ENCODE measurements at regions not wholly inside any gene's neighbourhood (a gene's known extent, or its start where the extent isn't known, plus 50 kb on each side); places are given as distances from the start of the nearest gene placed in this dataset.
A peak's percentile ranks its signal among the peaks of the same experiment; 100 is the strongest.

- no peaks in the 10 kb centered on the region for H3K4me1 ChIP-seq
- no peak overlapping the region for H3K4me3 ChIP-seq
- no peak overlapping the region for H3K27ac ChIP-seq
- DNase-seq (ENCODE audit: extremely low spot score in 2 of 2), result no peak
- H3K27me3 ChIP-seq, result no peaks in the 10 kb centered on the region
- TF ChIP-seq POLR2A (IDR thresholded peaks at IDR 0.05) (no peak), CTCF (IDR thresholded peaks at IDR 0.05) (no peak), POLR2AphosphoS5 (IDR thresholded peaks at IDR 0.05; ENCODE audit: insufficient read depth in 1 of 2, low read depth in 1 of 2) (no peak)
- intact Hi-C loops (cut with DNase I), result no loop called here
- H3K36me3 ChIP-seq, result no peaks in the 10 kb centered on the region
- no peaks in the 10 kb centered on the region for H3K9me3 ChIP-seq
Observed at GRCh38 chr18:1578505-1578904, 673.8 kb downstream of the ADCYAP1 start.

DNA sequence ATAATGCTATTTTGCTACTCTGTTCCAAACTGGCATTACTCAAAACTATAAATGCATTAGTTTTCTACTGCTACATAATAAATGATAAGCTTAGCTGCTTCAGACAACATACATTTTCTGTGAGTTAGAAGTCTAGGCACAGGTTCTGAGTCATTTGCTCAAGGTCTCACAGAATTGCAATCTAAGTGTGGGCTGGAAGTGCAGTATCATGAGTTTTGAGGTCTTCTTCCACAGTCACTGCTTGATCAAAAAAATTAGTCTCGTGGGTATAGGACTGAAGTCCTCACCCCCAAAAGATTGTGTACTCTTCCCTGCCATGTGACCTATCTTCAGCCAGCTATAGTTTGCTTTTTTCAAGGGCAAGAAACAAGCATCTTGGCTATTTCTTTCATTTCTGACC is 676.9 kb downstream of the ADCYAP1 start:
- DNase-seq (ENCODE audit: extremely low spot score in 2 of 2), result no peak
- intact Hi-C loops (cut with DNase I), result no loop called here
- Histone ChIP-seq H3K4me3 (no peak overlapping the region), H3K36me3 (no peaks in the 10 kb centered on the region), H3K27me3 (no peaks in the 10 kb centered on the region), H3K27ac (no peak overlapping the region), H3K4me1 (no peaks in the 10 kb centered on the region), H3K9me3 (no peaks in the 10 kb centered on the region)
- no peak for TF ChIP-seq POLR2AphosphoS5 (IDR thresholded peaks at IDR 0.05; ENCODE audit: insufficient read depth in 1 of 2, low read depth in 1 of 2)
- TF ChIP-seq POLR2A (IDR thresholded peaks at IDR 0.05), result no peak
- no peak for TF ChIP-seq CTCF (IDR thresholded peaks at IDR 0.05)

GRCh38 chr18:1585881-1586488 is 681.3 kb downstream of the ADCYAP1 start:
- intact Hi-C loops (cut with DNase I), result no loop called here
- no peak overlapping the region for H3K27ac ChIP-seq
- H3K27me3 ChIP-seq, result no peaks in the 10 kb centered on the region
- H3K9me3 ChIP-seq, result no peaks in the 10 kb centered on the region
- no peak overlapping the region for H3K4me3 ChIP-seq
- H3K4me1 ChIP-seq, result no peaks in the 10 kb centered on the region
- no peak for TF ChIP-seq POLR2A (IDR thresholded peaks at IDR 0.05)
- peak in 2 of 3 experiments; percentile 3 to 27 for TF ChIP-seq CTCF (IDR thresholded peaks at IDR 0.05)
- no peak for TF ChIP-seq POLR2AphosphoS5 (IDR thresholded peaks at IDR 0.05; ENCODE audit: insufficient read depth in 1 of 2, low read depth in 1 of 2)
- no peaks in the 10 kb centered on the region for H3K36me3 ChIP-seq
- no peak for DNase-seq (ENCODE audit: extremely low spot score in 2 of 2)

- H3K9me3 ChIP-seq, result no peaks in the 10 kb centered on the region
- no peaks in the 10 kb centered on the region for H3K27me3 ChIP-seq
- no peaks in the 10 kb centered on the region for H3K36me3 ChIP-seq
- intact Hi-C loops (cut with DNase I), result no loop called here
- H3K4me3 ChIP-seq, result no peak overlapping the region
- no peak overlapping the region for H3K27ac ChIP-seq
- DNase-seq (ENCODE audit: extremely low spot score in 2 of 2), result no peak
- no peaks in the 10 kb centered on the region for H3K4me1 ChIP-seq
- no peak for TF ChIP-seq CTCF (IDR thresholded peaks at IDR 0.05)
- TF ChIP-seq POLR2A (IDR thresholded peaks at IDR 0.05), result no peak
- TF ChIP-seq POLR2AphosphoS5 (IDR thresholded peaks at IDR 0.05; ENCODE audit: insufficient read depth in 1 of 2, low read depth in 1 of 2), result no peak
Observed at GRCh38 chr18:1593091-1593490, 688.4 kb downstream of the ADCYAP1 start.

- no peaks in the 10 kb centered on the region for H3K4me1 ChIP-seq
- no peak for TF ChIP-seq POLR2AphosphoS5 (IDR thresholded peaks at IDR 0.05; ENCODE audit: insufficient read depth in 1 of 2, low read depth in 1 of 2)
- no peak for TF ChIP-seq POLR2A (IDR thresholded peaks at IDR 0.05)
- no peak for TF ChIP-seq CTCF (IDR thresholded peaks at IDR 0.05)
- H3K36me3 ChIP-seq, result no peaks in the 10 kb centered on the region
- no peak overlapping the region for H3K27ac ChIP-seq
- no peaks in the 10 kb centered on the region for H3K9me3 ChIP-seq
- DNase-seq (ENCODE audit: extremely low spot score in 2 of 2), result no peak
- H3K4me3 ChIP-seq, result no peak overlapping the region
- no peaks in the 10 kb centered on the region for H3K27me3 ChIP-seq
- intact Hi-C loops (cut with DNase I), result no loop called here
Observed at GRCh38 chr18:1595195-1595594, 690.5 kb downstream of the ADCYAP1 start.
